ENCODE measurements at regions not wholly inside any gene's neighbourhood (a gene's known extent, or its start where the extent isn't known, plus 50 kb on each side); places are given as distances from the start of the nearest gene placed in this dataset.

GRCh38 chr1:221106616-221107015 lies 227.4 kb downstream of the HLX start:
- no peak overlapping the region for H3K4me2 ChIP-seq (ENCODE audit: low read length)
- H3K27ac ChIP-seq (ENCODE audit: low read length), result no peak overlapping the region
- no peaks in the 10 kb centered on the region for H3K27me3 ChIP-seq (ENCODE audit: insufficient read depth, low read depth, low read length)
- H3K9ac ChIP-seq (ENCODE audit: low read length), result no peak overlapping the region
- no peaks in the 10 kb centered on the region for H3K9me2 ChIP-seq (ENCODE audit: insufficient read depth, low read length)
- no peak overlapping the region for H3K4me3 ChIP-seq (ENCODE audit: low read length)
- H3K36me3 ChIP-seq (ENCODE audit: insufficient read depth, low read length), result no peaks in the 10 kb centered on the region
- H3K79me2 ChIP-seq (replicated peaks; ENCODE audit: insufficient read depth, low read length), result no peaks in the 10 kb centered on the region
- H4K20me1 ChIP-seq (ENCODE audit: insufficient read depth), result no peaks in the 10 kb centered on the region
- H3F3A ChIP-seq (ENCODE audit: insufficient read depth, low read length, poor library complexity, severe bottlenecking), result no peaks in the 10 kb centered on the region
- no peaks in the 10 kb centered on the region for H3K9me3 ChIP-seq (ENCODE audit: low read length)
- no peak overlapping the region for H2AFZ ChIP-seq (ENCODE audit: low read depth, low read length)
- TF ChIP-seq POLR2AphosphoS5 (IDR thresholded peaks at IDR 0.05) (no peak), EZH2 (IDR thresholded peaks at IDR 0.05; ENCODE audit: borderline replicate concordance, insufficient read depth, low read length, poor library complexity, severe bottlenecking) (no peak), MXI1 (conservative IDR thresholded peaks at IDR 0.05; ENCODE audit: poor library complexity, severe bottlenecking) (no peak), RAD21 (conservative IDR thresholded peaks at IDR 0.05) (no peak), TAF1 (IDR thresholded peaks at IDR 0.05; ENCODE audit: low read depth) (no peak), EP300 (conservative IDR thresholded peaks at IDR 0.05; ENCODE audit: poor library complexity, severe bottlenecking) (no peak), SMC3 (conservative IDR thresholded peaks at IDR 0.05; ENCODE audit: poor library complexity) (no peak)
- TF ChIP-seq, protein P1, sequence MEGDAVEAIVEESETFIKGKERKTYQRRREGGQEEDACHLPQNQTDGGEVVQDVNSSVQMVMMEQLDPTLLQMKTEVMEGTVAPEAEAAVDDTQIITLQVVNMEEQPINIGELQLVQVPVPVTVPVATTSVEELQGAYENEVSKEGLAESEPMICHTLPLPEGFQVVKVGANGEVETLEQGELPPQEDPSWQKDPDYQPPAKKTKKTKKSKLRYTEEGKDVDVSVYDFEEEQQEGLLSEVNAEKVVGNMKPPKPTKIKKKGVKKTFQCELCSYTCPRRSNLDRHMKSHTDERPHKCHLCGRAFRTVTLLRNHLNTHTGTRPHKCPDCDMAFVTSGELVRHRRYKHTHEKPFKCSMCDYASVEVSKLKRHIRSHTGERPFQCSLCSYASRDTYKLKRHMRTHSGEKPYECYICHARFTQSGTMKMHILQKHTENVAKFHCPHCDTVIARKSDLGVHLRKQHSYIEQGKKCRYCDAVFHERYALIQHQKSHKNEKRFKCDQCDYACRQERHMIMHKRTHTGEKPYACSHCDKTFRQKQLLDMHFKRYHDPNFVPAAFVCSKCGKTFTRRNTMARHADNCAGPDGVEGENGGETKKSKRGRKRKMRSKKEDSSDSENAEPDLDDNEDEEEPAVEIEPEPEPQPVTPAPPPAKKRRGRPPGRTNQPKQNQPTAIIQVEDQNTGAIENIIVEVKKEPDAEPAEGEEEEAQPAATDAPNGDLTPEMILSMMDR (IDR thresholded peaks at IDR 0.05; ENCODE audit: poor library complexity, severe bottlenecking), result no peak
- TF ChIP-seq, protein P2, sequence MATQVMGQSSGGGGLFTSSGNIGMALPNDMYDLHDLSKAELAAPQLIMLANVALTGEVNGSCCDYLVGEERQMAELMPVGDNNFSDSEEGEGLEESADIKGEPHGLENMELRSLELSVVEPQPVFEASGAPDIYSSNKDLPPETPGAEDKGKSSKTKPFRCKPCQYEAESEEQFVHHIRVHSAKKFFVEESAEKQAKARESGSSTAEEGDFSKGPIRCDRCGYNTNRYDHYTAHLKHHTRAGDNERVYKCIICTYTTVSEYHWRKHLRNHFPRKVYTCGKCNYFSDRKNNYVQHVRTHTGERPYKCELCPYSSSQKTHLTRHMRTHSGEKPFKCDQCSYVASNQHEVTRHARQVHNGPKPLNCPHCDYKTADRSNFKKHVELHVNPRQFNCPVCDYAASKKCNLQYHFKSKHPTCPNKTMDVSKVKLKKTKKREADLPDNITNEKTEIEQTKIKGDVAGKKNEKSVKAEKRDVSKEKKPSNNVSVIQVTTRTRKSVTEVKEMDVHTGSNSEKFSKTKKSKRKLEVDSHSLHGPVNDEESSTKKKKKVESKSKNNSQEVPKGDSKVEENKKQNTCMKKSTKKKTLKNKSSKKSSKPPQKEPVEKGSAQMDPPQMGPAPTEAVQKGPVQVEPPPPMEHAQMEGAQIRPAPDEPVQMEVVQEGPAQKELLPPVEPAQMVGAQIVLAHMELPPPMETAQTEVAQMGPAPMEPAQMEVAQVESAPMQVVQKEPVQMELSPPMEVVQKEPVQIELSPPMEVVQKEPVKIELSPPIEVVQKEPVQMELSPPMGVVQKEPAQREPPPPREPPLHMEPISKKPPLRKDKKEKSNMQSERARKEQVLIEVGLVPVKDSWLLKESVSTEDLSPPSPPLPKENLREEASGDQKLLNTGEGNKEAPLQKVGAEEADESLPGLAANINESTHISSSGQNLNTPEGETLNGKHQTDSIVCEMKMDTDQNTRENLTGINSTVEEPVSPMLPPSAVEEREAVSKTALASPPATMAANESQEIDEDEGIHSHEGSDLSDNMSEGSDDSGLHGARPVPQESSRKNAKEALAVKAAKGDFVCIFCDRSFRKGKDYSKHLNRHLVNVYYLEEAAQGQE (IDR thresholded peaks at IDR 0.05; ENCODE audit: borderline replicate concordance), result no peak

GRCh38 chr1:221109930-221110329 lies 230.7 kb downstream of the HLX start:
- TF ChIP-seq MXI1 (conservative IDR thresholded peaks at IDR 0.05; ENCODE audit: poor library complexity, severe bottlenecking) (no peak), SMC3 (conservative IDR thresholded peaks at IDR 0.05; ENCODE audit: poor library complexity) (no peak), TAF1 (IDR thresholded peaks at IDR 0.05; ENCODE audit: low read depth) (no peak), POLR2AphosphoS5 (IDR thresholded peaks at IDR 0.05) (no peak)
- H3K36me3 ChIP-seq (ENCODE audit: insufficient read depth, low read length), result no peaks in the 10 kb centered on the region

DNA sequence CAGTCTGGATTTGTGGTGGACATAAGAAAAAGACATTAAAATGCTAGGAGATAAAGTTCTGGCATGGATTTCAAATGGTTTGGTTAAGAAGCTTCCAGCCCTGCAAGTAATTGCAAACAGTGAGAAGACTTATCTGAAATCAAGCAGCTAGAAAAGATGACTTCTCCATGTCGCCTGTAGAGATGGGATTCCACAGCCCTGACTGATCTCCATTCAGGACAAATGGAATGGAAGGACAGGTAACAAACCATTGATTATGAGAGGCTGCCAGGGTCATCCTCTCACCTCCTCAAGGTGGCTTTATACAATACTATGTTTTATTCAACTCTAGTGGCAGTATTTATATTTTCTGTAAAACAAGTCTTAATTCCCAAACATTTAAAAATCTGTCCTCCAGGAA lies 237.9 kb downstream of the HLX start:
- Histone ChIP-seq H3K9me2 (ENCODE audit: insufficient read depth, low read length) (no peaks in the 10 kb centered on the region), H4K20me1 (ENCODE audit: insufficient read depth) (no peaks in the 10 kb centered on the region), H3K9ac (ENCODE audit: low read length) (no peak overlapping the region), H3K4me3 (ENCODE audit: low read length) (no peak overlapping the region), H2AFZ (ENCODE audit: low read depth, low read length) (no peak overlapping the region), H3K4me2 (ENCODE audit: low read length) (no peak overlapping the region), H3K9me3 (ENCODE audit: low read length) (peaks cover 2% of the 10 kb centered on the region), H3K27ac (ENCODE audit: low read length) (no peak overlapping the region), H3K79me2 (replicated peaks; ENCODE audit: insufficient read depth, low read length) (no peaks in the 10 kb centered on the region), H3K27me3 (ENCODE audit: insufficient read depth, low read depth, low read length) (no peaks in the 10 kb centered on the region), H3F3A (ENCODE audit: insufficient read depth, low read length, poor library complexity, severe bottlenecking) (no peaks in the 10 kb centered on the region), H3K36me3 (ENCODE audit: insufficient read depth, low read length) (no peaks in the 10 kb centered on the region)
- no peak for TF ChIP-seq TAF1 (IDR thresholded peaks at IDR 0.05; ENCODE audit: low read depth)
- TF ChIP-seq POLR2AphosphoS5 (IDR thresholded peaks at IDR 0.05), result no peak
- TF ChIP-seq, protein P2 (IDR thresholded peaks at IDR 0.05; ENCODE audit: borderline replicate concordance), result no peak
- TF ChIP-seq EZH2 (IDR thresholded peaks at IDR 0.05; ENCODE audit: borderline replicate concordance, insufficient read depth, low read length, poor library complexity, severe bottlenecking), result no peak
- TF ChIP-seq MXI1 (conservative IDR thresholded peaks at IDR 0.05; ENCODE audit: poor library complexity, severe bottlenecking), result no peak
- TF ChIP-seq EP300 (conservative IDR thresholded peaks at IDR 0.05; ENCODE audit: poor library complexity, severe bottlenecking), result no peak
- no peak for TF ChIP-seq SMC3 (conservative IDR thresholded peaks at IDR 0.05; ENCODE audit: poor library complexity)
- no peak for TF ChIP-seq RAD21 (conservative IDR thresholded peaks at IDR 0.05)
- TF ChIP-seq, protein P1 (IDR thresholded peaks at IDR 0.05; ENCODE audit: poor library complexity, severe bottlenecking), result no peak

More at GRCh38 chr1:221109930-221110329, 230.7 kb downstream of the HLX start:
- no peaks in the 10 kb centered on the region for H3K9me3 ChIP-seq (ENCODE audit: low read length)
- no peak overlapping the region for H3K4me2 ChIP-seq (ENCODE audit: low read length)
- H3F3A ChIP-seq (ENCODE audit: insufficient read depth, low read length, poor library complexity, severe bottlenecking), result no peaks in the 10 kb centered on the region
- no peak overlapping the region for H3K27ac ChIP-seq (ENCODE audit: low read length)
- H4K20me1 ChIP-seq (ENCODE audit: insufficient read depth), result no peaks in the 10 kb centered on the region
- no peak overlapping the region for H3K4me3 ChIP-seq (ENCODE audit: low read length)
- H3K27me3 ChIP-seq (ENCODE audit: insufficient read depth, low read depth, low read length), result no peaks in the 10 kb centered on the region
- no peak overlapping the region for H2AFZ ChIP-seq (ENCODE audit: low read depth, low read length)
- H3K9me2 ChIP-seq (ENCODE audit: insufficient read depth, low read length), result no peaks in the 10 kb centered on the region
- no peak overlapping the region for H3K9ac ChIP-seq (ENCODE audit: low read length)
- no peaks in the 10 kb centered on the region for H3K79me2 ChIP-seq (replicated peaks; ENCODE audit: insufficient read depth, low read length)
